NCI-H2029 (cell line): ENCODE measurements at regions not wholly inside any gene's neighbourhood (a gene's known extent, or its start where the extent isn't known, plus 50 kb on each side); places are given as distances from the start of the nearest gene placed in this dataset.
"Not testable (repeated sequence)": the region's sequence is repeated elsewhere in the genome, so short reads cannot be mapped to it uniquely, and the experiment has no call there.

Experiments used
- DNase-seq: peaks from one replicate; lab custom pipeline; 2025; lab: John Stamatoyannopoulos, UW

DNA sequence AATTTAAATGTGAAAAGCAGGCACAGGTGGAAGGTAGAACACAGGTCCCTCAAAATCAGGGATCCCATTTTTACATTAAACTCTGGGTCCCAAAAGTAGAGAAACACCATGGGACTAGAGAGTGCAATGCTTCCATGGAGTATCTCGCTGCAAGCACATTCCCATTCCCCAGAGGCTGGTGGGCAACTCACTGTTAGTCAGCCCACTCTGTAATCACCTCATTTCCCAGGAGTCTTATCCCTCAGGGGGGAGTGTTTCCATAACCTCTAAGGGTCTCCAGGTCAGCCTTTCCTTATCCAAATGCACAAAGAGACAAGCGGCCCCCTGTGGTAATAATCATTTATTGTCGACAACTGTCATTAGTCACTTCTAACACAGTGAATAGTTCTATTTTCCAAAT lies 490.1 kb upstream of the LRRC7 start:
- no peak for DNase-seq

DNA sequence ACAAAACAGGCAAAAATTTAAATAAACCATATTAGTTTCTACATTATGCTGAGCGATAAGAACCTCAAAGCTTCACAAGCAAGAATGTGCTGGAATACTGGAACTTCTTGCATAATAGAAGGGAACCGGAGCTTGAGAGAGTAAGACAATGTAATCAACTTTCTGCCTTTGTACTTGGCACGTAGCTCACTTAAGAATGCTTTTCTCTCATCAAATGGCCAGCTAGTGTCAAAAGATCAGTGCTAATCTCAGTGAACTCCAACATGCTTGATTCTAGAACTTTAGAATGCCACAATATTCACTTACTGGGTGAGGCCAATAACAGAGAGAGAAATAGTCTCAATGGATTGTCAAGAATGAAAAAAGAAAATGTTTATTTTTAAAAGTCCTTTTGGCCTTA lies 486.1 kb upstream of the LRRC7 start:
- no peak for DNase-seq

DNA sequence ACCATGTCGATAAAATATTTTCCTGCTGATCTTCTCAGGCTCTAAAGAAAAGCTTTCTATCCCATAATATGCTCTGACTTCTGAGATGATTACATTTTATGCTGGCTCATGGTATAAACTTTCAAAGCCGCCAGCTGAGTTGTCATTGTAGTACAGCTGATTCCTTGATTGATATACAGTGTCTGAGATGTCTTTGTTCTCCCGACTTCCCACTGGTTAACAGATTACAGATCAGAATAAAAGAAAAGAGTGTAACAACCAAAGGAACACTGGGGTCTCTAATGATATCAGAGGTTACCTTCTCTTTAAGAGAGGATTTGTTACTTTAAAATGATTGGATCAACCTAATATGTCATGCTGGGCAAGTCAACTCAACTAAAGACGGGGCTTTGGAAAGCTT lies 485.4 kb upstream of the LRRC7 start:
- no peak for DNase-seq

DNA sequence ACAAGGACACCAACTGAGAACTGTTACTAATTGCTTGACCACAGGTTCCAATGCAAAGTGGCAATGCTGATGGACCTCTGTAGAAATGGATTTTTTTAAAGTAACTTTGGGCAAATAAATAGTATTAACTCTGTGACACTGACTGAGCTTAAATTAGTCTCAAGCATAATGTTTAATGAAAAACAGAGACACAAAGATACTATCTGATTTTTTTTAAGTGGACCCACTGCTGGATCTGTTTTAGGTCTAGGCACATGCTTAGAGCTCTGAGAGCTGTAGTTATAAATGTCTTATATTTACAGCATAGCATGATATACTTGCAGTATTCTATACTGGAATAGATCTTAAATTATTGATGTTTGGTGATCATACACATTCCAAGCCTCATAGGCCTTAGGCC lies 481.6 kb upstream of the LRRC7 start:
- DNase-seq: no peak

DNA sequence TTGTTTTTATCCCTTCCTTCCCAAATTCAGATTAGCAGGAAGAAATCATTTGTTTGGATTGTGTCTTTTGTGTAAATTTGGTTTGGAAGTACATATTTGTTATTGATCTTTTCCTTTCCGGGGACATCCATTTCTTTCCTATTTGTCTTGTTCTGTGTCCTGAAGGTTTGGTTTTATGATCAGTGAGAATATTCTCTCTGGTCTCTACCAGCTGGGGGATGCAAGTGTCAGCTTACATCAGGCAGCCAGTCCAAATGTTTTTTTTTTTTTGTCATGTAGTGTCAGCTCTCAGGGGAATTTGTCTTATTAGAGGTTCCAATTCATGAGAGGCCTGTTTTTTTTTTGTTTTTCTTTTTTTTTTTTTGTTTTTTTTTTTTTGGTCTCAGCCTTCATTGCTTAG lies 479.2 kb upstream of the LRRC7 start:
- no peak for DNase-seq

DNA sequence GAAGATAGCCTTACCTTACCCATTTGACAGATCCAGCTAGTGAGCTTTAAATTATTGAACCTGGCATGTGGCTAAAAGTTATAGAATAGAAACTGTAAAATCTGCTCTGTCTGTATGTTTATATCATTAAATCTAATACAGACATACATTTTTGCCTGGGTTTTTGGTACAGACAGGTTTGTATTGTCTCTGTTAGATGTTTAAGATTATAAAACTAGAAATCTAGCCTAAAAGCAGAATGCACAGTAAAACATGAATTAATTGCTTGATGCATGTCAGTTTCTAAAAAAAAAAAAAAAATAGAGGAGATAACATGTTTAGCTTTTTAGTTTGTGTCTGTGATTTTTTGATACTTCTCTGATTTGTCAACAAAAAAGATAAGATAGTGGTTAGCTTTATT lies 477.6 kb upstream of the LRRC7 start:
- no peak for DNase-seq

DNA sequence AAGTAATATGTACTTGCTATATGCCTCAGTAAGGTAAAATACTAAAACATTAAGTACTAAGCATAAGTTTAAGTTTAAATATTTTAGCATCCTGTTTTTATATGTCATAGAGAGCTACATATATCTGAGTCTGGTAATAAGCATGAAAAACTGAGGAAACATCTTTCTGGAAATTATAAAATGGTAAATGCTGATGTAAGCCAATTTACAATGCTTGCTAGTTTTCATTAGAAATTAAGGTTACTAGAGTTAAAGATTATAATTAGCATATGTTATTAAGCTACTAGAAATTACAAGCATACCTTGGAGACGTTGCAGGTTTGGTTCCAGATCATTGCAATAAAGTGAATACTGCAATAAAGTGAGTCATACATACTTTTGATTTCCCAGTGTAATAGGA lies 477.0 kb upstream of the LRRC7 start:
- no peak for DNase-seq

DNA sequence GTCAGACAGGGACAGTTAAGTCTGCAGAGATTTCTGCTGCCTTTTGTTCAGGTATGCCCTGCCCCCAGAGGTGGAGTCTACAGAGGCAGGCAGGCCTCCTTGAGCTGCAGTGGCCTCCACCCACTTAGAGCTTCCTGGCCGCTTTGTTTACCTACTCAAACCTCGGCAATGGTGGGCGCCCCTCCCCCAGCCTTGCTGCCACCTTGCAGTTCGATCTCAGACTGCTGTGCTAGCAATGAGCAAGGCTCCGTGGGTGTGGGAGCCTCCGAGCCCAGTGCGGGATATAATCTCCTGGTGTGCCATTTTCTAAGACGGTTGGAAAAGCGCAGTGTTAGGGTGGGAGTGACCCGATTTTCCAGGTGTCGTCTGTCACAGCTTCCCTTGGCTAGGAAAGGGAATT lies 465.7 kb upstream of the LRRC7 start:
- not testable (repeated sequence) for DNase-seq

DNA sequence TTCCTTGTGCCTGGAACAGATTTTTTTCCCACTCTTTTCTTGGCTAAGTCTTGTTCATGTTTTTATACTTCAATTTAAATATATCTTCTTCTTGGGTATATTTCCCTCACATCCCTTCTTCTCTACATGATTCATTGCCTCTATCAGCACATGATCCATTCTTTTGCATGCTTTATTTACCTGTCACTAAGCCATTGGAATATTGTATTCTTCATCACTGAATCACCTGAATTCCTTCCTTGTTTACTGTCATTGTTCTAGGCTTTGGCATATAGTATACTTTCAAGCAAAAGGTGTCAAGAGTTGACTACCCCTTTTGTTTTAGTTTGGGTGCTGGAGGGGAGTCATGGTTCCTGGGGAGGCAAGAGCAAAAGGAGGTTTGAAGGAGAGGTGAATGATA lies 464.5 kb upstream of the LRRC7 start:
- no peak for DNase-seq

DNA sequence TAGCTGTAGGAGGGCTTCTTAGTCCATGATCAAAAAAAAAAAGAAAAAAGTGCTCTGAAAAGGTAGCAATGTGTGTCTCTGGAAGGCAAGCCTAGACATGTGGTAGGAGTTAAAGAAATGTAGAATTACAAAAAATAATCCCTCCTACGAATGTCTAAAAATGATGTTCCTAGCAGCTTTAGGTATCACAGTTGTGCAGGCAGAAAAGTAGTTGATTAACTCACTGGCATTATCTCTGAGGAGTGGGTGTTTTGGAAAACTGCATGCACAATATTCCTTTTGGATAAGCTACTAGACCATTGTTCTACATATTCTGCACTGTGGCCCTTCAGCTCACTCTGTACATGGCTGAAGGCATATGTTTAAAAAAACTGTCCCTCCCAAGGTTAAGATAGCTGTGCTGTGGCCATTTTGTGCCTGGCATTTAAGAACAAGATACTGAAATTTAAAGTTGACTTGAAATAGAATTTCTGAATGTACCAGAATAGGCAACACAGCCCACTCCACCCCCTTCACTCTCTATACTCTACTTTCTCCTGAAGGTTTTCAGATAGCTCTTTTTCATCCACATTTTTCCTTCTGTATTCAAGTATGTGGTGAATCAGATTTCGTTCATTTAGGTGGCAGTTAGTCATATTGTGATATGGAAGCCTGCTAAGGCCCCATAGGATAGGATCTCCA lies 463.9 kb upstream of the LRRC7 start:
- no peak for DNase-seq

DNA sequence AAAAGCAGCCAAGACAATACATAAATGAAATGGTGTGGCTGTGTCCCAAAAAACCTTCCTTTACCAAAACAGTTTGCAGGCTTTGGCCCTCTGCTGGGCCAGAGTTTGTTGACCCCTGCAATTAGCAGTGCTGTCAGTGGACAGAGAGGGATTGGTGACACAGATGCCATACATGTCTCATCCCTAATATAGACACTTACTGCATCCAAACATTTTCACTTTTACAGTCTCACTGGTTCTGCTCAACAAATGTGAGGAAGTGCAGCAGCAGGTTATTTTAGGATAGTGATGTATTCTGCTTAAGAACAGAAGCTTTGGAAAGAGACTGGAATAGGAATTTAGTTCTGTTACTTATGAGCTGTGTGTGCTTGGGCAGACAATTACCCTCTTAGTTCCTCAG lies 462.8 kb upstream of the LRRC7 start:
- DNase-seq: no peak

DNA sequence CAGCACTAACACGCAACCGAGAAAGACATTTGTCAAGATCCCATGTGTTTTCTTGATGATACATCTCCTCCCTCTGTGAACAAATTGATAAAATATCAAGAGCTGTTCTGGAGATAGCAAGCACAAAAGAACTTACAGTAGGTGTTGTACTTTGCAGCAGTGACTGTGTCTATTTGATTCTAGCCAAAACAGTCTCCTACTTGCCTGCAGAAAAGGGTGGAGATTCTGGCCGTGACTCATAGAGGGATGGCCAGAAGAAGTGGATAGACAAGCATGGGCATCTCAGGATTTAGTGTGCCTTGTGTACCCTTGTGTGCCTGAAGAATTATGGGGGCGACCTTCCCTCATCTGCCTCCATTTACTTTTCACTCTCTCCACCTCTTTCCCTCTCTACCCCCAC lies 458.4 kb upstream of the LRRC7 start:
- no peak for DNase-seq

DNA sequence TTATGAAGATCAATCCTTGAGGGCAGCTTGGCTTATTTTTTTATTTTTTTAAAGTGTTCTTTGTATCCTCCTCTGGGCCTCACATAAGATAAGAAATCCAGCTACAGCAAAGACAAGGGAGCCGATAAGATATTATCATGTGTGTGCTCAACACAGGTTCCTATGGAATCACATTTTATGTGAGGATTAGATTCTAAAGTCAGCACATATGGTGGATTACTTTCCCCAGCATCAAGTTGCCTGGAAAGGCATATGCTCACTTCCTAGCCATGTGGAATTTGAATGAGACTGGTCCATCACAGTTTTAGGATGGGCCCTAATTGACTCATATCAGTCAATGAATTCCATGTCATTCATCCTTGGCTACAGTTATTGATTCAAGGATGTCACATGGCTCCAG lies 456.9 kb upstream of the LRRC7 start:
- no peak for DNase-seq

DNA sequence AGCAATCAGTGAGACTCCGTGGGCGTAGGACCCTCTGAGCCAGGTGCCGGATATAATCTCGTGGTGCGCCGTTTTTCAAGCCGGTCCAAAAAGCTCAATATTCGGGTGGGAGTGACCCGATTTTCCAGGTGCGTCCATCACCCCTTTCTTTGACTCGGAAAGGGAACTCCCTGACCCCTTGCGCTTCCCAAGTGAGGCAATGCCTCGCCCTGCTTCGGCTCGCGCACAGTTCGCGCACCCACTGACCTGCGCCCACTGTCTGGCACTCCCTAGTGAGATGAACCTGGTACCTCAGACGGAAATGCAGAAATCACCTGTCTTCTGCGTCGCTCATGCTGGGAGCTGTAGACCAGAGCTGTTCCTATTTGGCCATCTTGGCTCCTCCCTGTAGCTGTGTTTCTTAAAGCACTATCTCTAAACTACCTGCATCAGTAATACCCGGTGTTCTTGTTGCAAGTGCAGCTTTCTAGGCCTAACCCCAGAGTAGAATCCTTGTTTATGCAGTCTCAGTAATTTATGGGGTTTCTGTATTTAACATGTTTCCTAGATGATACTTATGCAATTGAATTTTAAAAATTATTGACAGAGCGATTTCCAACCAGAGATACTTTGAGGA lies 447.5 kb upstream of the LRRC7 start:
- not testable (repeated sequence) for DNase-seq

DNA sequence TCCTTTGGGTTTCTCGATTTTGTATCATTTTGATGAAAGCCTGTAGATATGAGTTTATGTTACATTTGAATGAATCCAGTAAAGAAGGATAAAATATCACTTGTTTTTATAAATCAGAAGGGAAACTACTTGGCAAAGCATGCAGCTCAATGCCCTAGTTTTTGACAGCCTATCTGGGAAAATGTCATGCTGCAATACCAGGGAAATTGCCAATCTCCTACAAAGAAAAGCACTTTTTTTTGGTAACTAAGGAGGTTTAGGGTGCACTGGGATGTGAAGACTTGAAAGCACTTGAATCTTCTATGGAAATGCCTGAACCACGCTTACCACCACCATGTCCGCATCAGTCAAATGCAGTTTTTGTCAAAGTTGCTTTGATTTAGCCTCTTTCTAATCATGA lies 446.9 kb upstream of the LRRC7 start:
- DNase-seq: no peak

DNA sequence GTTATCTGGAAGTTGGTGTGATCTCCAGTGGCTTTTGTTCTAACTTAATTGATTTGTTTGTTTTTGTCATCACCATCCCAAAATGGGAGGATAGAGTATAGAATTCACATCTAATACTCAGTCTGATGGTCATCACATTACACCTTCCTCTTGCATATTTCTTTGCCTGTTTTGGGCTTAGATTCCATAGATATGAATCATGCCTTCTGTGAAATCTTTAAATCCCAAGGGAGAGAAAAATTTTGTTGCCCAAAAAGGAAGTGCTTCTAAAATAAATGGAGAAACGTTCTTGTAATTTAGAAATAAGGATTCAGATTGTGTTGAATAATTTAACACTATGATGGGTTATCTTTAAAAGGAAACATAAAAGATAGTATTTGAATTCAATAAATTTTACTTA lies 446.0 kb upstream of the LRRC7 start:
- DNase-seq: no peak

DNA sequence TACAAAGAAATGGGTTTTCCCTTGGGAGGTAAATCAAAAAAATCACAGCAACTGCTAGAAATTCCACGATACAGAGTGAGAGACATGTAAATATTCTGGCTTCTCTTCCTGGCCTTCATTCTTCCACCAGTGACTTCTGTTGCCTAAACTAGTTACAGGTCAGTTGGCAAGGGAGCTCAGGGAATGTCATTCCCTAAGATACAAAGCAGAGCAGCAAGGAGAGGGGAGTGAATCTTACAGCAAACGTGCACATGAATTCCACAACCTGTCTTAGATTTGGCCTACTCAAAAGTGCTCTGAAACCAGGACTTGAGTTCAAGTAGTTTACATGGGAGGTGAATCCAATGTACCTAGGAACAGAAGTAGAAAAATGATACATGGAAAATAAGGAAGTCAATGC lies 445.3 kb upstream of the LRRC7 start:
- no peak for DNase-seq

DNA sequence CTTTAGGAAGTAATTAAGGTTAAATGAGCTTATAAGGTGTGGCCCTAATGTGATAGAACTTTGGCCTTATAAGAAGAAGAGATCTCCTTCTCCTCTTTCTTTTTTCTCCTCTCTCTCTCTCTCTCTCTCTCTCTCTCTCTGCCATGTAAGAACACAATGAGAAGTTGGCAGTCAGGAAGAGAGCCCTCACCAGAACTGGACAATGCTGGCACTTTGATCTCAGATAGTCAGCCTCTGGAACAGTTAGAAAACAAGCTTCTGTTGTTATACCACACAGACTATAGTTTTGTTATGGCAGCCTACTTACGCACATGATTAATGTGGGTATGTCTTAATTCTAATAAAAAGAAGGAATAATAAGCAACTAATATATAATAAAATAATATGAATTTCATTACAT lies 444.2 kb upstream of the LRRC7 start:
- DNase-seq: no peak

DNA sequence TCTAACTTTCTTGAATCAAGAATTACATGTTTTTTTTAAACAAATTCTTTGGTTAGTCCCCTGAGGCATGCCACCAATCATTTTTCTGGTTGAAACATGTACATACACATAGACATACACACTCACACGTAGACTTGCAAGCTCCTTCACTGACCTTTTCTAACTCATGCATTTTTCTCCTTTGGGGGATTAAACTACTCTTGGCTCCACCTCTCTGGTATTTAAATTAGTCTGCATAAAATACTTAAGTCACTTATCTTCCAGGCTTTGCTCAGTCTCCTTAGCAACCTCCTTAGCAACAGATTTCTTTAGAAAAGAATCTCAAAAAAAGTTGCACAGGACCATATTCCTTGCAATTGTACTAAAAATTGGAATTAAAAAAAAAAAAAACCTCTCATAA lies 440.9 kb upstream of the LRRC7 start:
- no peak for DNase-seq

DNA sequence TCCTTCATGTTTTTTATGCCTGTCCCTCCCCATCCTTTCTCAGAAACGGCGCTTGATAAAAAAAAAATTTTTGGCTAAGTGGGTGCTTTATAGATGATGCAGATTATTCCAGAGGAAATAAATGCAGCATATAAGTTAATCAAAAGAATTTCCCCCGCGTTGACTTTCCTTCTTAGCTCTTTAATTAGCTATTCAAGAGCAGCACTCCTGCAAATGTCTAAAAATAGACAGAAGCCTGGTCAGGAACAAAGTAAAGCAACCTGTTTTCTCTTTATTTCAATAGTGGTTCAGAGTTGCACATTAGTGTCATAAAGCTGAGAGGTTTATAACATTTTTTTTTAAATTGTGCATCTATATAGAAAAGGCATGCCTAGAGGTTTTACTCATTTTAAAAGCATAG lies 439.5 kb upstream of the LRRC7 start:
- DNase-seq: no peak

DNA sequence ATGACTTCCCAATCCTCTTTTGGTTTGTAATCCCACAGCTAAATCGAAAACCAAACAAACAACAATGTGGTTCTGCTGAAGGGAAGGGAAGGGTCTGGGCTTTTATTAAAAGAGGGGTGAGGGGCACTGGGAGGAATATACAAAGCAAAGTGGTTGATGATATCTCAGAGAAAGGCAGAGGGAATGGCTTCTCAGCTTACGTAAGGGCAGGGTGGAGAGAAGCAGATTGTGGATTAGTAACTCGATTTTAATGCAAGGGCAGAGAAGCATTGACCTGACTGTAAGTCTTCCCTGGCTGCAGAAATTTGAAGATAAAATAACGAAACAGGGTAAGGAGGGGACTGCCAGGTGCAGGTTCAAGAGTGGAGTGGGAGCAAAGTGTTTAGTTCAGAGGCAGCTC lies 438.2 kb upstream of the LRRC7 start:
- DNase-seq: no peak

DNA sequence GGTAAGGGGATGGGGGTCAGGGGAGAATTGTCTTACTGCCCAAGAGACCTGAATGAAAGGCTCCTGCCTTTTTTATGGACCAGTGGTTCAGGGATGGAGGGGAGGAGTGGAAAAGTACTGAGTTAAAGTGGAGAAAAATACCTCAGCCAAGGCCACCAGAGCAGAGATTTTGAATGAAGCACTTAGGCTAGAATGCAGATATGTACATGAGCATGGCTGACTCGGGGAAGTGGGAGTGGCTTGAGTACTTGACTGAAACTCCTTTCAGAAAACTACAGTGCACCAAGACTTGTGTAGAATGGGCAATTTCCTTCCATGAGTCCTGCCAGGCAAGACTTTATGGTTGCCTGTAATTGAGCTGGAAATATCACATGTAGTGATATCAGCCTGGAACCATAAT lies 429.6 kb upstream of the LRRC7 start:
- DNase-seq: no peak

DNA sequence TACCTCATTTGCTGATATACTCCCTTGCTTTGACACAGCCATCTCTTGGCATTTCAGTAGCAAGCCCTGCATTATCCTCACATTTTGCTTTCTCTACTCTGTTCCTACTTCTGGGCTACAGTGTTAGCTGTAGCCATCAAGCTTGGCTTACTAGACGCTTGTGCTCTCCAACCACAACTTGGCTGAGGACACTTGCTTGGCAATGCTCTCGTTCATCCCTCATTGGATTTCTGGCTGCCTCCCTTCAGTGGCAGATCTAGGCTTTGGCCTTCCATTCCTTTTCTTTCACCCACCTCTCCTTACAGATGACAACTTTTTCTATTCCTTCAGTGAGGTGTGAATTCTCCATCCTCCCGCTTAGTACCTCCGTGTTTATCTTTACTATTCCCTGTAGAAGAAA lies 428.7 kb upstream of the LRRC7 start:
- no peak for DNase-seq

DNA sequence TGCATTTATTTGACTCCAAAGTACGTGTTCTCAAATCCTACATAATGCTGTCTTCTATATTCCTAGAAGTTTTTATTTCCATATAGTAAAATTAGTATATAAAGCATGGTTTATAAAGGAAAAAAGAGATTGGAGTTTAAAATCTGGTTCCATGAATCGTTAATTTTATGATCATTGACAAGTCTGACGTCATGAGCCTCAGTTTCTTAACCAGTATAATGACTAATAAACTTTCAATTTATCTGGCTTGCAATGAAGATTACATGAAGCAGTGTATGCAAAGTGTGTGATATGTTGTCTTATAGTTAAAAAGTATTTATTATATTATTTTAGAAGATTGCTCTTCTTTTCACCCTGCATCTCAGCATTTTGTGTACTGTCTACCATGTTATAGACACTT lies 421.4 kb upstream of the LRRC7 start:
- no peak for DNase-seq
